CD4-positive, alpha-beta T cell treated with Interleukin-10 for 1 hour (primary cell): ENCODE measurements at regions not wholly inside any gene's neighbourhood (a gene's known extent, or its start where the extent isn't known, plus 50 kb on each side); places are given as distances from the start of the nearest gene placed in this dataset.
"Not testable (repeated sequence)": the region's sequence is repeated elsewhere in the genome, so short reads cannot be mapped to it uniquely, and the experiment has no call there.

ENCODE experiments used
- DNase-seq: peaks from one replicate; pipeline ENCODE4 v3.0.0-alpha.2; 2020

GRCh38 chr20:53792946-53793536 is 199.4 kb upstream of the ZNF217 start:
- DNase-seq: no peak

GRCh38 chr20:53789989-53790675 is 196.5 kb upstream of the ZNF217 start:
- DNase-seq: no peak

- no peak for DNase-seq
Observed at GRCh38 chr20:53788253-53789022, 194.8 kb upstream of the ZNF217 start.

- DNase-seq: not testable (repeated sequence)
Observed at GRCh38 chr20:53787491-53787931, 193.9 kb upstream of the ZNF217 start.

GRCh38 chr20:53786445-53787267 is 193.0 kb upstream of the ZNF217 start:
- no peak for DNase-seq

- DNase-seq: no peak
Observed at GRCh38 chr20:53786071-53786444, 192.4 kb upstream of the ZNF217 start.

- DNase-seq: no peak
Observed at GRCh38 chr20:53785320-53785719, 191.7 kb upstream of the ZNF217 start.

GRCh38 chr20:53783768-53784167 is 190.1 kb upstream of the ZNF217 start:
- DNase-seq: no peak

- DNase-seq: no peak
Observed at GRCh38 chr20:53782612-53783246, 189.1 kb upstream of the ZNF217 start.

- DNase-seq: no peak
Observed at GRCh38 chr20:53779822-53780221, 186.2 kb upstream of the ZNF217 start.

- no peak for DNase-seq
Observed at GRCh38 chr20:53778736-53779135, 185.1 kb upstream of the ZNF217 start.

GRCh38 chr20:53778041-53778516 is 184.4 kb upstream of the ZNF217 start:
- no peak for DNase-seq

GRCh38 chr20:53777402-53777801 is 183.8 kb upstream of the ZNF217 start:
- DNase-seq: not testable (repeated sequence)

GRCh38 chr20:53776858-53777257 is 183.2 kb upstream of the ZNF217 start:
- DNase-seq: no peak

- no peak for DNase-seq
Observed at GRCh38 chr20:53774461-53775203, 181.0 kb upstream of the ZNF217 start.

- DNase-seq: no peak
Observed at GRCh38 chr20:53773792-53774401, 180.3 kb upstream of the ZNF217 start.

GRCh38 chr20:53773066-53773791 is 179.6 kb upstream of the ZNF217 start:
- not testable (repeated sequence) for DNase-seq

- DNase-seq: no peak
Observed at GRCh38 chr20:53769041-53769440, 175.4 kb upstream of the ZNF217 start.

- no peak for DNase-seq
Observed at GRCh38 chr20:53768329-53768728, 174.7 kb upstream of the ZNF217 start.

GRCh38 chr20:53767206-53767930 is 173.7 kb upstream of the ZNF217 start:
- DNase-seq: no peak
